Stimulated activated CD4-positive, alpha-beta T cell treated with anti-CD3 and anti-CD28 coated beads, Interleukin-15, amount 100 ng/mL, for 24 hours (primary cell): ENCODE measurements at regions not wholly inside any gene's neighbourhood (a gene's known extent, or its start where the extent isn't known, plus 50 kb on each side); places are given as distances from the start of the nearest gene placed in this dataset.
"Not testable (repeated sequence)": the region's sequence is repeated elsewhere in the genome, so short reads cannot be mapped to it uniquely, and the experiment has no call there.

Experiments
- DNase-seq: peaks from one replicate; pipeline ENCODE4 v3.0.0-alpha.2; 2020

DNA sequence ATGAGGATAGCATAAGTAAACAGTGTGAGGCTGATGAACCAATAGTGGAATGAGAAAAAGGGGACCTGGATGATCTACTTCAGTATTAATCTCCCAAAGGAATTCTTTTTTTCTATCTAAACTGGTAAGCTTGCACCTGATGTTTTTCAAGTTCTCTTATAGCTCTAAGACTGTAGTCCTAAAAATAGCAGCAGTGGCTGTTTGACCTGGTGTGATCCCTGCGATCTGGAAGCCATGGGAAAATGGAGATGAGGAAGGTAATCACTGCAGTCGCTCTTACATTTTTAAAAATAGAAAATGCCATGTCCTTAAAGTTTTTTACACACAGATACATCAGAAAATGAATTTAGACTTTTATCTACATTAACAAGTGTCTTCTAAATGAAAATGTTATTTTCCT lies 926.4 kb upstream of the SLC35B3 start:
- DNase-seq, result no peak

DNA sequence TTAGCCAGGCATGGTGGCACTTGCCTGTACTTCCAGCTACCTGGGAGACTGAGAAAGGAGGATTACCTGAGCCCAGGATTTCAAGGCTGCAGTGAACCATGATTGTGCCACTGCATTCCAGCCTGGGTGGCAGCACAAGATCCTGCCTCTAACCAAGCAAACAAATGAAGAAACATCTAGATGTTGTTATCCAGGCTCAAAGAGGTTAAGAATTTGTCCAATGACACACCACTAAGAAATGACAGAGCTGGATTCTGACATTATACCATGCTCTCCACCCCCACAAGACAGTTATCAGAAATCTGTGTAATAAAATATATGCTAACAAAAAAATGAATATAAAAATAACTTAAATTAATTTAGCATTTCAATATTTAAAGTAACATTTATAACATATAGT lies 925.5 kb upstream of the SLC35B3 start:
- no peak for DNase-seq

DNA sequence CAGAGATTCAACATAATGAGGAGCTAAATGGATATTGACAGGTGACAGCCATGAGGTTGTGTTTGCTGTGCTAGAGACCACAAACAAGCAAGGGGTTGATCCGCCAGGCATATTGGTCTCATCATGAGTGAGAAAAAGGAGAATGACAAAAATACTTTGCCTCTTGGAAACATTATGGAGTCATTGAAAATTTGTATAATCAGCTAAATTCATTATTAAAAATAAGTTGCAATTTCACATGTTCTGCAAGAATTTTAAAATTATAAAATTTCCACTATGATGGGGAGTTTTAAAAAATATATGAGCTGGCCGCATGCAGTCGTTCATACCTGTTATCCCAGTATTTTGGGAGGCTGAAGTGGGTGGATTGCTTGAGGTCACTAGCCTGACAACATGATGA lies 912.3 kb upstream of the SLC35B3 start:
- DNase-seq, result no peak

DNA sequence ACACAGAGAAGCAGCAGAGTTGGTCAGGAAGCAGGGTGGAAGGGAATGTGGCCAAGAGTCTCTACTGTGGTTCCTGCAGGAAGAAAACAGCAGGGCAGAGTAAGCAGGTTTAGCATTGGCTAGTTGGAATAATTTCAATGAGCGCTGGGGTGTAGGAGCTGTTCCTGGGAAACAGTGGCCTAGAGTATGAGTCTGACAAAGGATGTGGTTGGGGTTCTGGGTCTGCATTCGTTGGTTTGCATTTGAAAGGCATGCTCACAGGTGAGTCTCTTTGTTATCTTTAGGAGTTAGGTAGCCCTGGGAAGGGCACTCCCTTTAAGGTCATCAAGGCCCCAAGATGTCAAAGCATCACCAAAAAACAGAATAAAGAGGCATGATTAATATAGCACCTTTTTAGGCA lies 911.6 kb upstream of the SLC35B3 start:
- no peak for DNase-seq

DNA sequence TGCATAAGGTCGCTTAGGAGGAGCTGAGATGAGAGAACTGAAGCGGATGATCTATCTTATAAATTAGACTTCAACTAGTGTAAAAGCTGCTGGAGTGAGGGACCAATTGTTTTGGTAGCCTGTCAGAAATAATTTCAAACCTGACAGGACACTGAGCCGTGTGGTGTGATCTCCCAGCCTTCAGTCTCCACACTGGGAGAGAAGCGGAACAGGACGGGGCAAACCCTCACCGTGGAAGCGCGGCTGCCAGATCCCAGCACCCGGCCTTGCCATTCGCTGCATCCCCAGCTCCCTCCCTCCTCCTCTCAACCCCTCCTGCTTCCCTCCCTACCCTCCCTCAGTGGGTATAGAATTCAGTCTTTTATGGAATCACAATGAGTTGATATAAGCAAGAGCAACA lies 900.1 kb upstream of the SLC35B3 start:
- DNase-seq, result no peak

DNA sequence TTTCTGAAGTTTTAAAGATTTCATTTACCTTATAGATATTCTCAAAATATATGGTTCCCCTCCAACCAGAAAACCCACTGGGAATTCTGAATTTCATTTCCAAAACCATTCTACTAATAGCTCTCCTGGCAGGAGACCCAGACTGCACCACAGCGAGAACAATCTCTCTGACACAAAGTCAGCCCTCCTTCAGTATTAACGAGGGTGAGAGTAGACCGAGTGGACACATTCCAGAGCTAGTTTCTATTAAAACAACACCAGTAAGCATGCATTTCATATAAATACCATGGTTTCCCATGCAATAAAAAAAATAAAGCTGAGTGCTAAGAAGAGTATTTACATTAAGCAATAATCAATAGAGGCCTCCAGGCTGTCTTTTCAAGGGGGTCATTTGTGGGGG lies 899.6 kb upstream of the SLC35B3 start:
- no peak for DNase-seq

DNA sequence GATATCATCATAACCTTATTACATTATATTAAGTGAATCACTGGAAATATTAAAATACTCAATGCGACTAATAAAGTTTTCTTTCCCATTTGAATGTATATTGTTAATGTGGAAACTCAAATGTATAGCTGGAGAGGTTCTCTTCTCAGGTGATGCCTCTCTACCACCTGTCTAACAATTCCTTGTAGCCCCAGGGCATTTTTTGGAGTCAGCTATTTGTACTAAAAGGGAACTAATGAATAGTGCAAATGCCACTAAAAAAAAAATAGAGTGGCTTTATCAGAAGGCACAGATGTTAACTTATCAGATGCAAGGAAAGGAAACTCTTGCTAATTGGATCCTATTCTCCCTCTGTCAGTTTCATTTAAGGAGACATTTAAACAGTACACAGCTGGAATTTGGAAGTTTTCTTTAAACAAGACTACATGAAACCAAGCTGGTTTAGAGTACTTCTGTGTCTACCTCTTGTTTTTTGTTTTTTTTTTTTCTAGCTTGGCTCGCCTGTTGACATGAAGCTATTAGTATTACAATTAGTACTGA lies 897.0 kb upstream of the SLC35B3 start:
- DNase-seq, result no peak

DNA sequence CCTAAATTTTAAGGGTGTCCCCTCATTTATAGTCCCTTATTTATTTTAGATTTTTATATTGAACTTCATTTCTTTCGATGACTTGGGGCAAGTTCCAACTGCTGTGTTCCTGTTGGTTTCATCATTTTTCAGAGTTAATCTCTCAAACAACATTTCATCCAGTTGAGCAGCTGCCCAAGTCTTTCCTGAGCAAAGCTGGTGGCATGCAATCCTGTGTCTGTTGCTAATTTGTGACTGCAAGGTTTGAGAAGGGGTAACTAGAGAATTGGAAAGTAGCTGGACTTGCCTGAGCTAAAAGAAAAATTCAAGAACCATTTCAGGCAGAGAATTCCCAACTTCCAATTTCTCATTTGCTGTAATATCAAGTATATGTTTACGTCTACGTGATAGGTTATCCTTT lies 881.5 kb upstream of the SLC35B3 start:
- no peak for DNase-seq

DNA sequence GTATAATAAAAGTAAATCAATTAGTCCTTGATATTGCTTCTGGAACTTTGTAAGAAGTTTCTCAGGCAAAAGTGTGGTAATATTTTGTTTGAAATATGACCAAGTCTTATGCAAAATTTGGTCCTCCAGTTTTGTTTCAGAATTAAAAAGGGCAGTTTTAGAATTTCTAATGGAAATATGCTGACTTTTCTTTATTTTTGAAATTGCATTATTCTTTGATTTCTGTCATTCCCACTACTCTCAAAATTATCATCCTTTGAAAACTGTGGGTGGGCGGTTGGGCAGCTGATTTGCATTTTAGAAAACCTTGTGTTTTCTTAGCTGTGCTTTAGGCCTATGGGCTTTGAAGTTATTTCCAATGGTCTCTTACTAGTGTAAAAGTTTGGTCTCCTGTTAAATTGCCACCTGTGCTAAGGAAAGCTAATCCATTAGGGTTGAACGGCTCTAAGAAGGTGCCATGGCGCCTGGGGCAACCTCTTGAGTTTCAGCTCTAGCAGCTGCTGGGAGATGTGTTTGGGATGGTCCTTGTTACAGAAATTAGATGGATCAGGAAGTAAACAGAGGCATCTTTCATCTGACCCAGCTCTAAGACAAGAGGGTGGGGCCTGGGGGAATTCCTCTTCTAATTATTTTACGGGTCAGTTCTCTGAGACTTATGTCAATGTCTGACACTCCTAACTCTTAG lies 880.8 kb upstream of the SLC35B3 start:
- no peak for DNase-seq

DNA sequence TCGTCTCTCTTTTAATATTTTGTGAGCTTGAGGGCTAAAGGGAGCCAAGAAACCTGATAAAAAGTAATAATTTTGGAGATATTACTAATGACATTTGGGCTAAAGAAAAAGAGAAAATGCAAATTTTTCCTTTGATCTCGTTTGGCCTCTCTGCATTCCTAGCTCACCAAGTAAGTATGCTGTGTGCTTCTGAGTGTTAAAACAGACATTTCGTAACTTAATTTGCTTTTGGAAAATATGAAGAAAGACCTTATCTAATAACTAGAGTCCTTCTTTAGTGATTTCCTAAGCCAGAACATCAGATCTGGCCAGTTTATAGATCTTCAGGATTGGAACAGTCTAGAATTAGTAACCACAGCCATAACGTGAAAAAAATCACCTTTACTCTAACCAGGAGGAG lies 872.9 kb upstream of the SLC35B3 start:
- DNase-seq, result no peak

DNA sequence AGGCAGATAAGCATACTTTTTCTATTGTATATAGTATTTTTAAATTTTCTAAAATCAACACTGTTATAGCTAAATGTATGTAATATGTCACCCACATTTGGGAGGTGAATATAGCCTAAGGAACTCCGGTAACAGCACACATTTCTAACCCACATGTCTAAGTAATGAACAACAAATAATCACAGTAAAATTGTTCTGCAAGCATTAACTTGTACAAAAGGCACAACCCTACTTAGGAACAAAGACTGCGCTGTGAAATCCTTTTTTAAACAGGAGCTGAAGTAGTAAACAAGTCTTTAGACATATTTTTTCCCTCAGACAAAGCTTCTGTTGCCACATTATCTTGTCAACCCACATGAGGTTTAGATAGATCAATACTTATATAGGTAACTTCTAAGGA lies 872.4 kb upstream of the SLC35B3 start:
- DNase-seq, result no peak

DNA sequence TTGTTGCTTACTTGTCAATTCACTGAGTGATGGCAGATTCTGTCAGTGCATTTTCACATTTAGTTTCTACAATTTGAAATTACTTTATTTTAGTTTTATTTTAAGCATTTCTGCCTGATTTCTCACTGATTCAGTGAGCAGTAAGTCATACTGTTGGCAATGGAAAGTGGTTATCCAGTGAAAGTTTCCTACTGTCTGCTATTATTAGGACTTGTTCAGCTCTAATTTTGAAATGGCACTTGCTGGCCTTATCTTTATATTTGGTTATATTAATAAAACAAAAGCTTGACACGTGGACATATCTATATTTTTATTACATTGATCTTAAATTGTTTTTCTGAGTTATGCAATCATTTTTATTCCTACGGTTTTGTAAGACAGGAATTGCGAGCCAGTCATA lies 871.8 kb upstream of the SLC35B3 start:
- DNase-seq, result no peak

DNA sequence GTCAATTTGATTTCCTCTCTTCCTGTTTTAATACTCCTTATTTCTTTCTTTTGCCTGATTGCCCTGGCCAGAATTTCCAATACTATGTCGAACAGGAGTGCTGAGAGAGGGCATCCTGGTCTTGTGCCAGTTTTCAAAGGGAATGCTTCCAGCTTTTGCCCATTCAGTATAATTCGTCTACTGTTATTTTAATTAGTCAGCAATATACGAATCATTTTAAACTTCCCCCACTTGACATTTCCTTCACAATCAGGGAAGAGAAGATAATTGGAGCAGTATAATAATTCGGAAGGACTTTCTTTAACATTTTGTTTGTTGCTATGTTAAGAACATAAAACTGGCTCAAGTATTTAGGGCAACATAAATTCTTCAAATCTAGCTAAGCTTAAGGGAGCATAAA lies 860.3 kb upstream of the SLC35B3 start:
- no peak for DNase-seq

DNA sequence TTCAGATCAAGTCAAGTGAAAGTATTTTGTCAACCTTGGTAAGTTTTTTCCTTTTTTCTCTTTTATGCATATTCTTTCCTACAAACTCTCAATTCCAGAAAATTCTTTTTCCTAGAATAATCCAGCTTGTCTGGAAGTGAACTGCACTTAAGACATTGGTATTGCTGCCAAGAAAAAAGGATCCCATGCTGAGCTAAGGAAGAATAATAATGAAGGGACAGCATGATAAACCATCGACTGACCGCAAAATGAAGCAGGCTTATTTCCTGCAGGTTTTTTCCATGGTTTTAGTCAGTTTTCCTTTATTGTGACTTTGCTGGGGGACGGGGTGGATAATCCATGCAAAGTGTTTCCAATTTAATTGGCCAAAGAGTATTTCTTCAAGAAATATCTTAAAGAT lies 857.6 kb upstream of the SLC35B3 start:
- DNase-seq, result no peak

DNA sequence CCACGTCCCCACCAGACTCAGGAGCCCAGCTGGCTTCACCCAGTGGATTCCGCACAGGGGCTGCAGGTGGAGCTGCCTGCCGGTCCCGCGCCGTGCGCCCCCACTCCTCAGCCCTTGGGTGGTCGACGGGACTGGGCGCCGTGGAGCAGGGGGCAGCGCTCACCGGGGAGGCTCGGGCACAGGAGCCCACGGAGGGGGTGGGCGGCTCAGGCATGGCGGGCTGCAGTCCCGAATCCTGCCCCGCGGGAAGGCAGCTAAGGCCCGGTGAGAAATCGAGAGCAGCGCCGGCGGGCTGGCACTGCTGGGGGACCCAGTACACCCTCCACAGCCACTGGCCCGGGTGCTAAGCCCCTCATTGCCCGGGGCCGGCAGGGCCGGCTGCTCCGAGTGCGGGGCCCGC lies 855.0 kb upstream of the SLC35B3 start:
- not testable (repeated sequence) for DNase-seq

DNA sequence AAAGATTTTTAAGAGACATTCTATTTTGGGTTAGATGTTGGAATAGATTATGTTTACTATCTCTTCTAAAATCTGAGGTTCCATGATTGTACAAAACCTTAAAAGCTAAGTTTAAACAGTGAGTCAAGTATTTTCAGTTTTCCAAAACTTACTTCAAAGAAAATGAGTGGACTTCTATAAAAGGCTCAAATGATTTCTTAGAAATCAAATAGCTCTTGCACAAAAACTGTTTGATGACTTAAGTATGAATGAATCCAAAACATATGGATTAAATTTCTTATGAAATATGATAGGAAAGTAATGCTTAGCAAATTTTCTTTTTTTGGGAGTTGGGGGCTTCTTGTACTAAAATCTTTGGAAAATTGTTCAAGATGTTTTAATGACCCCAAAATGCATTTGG lies 837.3 kb upstream of the SLC35B3 start:
- DNase-seq, result no peak

DNA sequence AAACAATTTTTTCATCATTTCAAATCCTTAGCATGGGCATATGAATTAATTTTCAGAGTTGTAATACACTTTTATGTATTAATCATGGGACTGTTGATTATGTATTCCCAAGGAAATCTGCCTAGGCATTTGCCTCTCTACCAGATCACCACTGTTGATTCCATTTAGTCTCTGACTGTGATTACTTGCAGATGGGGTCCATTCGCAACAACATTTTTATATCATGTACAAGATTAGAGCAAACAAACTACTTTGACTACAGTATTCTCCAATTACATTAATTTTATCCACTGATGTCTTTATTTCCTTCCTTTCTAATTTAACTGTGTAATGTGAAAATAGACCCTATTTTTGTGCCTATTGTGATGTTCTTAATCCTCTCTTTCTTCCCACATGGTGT lies 831.4 kb upstream of the SLC35B3 start:
- DNase-seq, result no peak

DNA sequence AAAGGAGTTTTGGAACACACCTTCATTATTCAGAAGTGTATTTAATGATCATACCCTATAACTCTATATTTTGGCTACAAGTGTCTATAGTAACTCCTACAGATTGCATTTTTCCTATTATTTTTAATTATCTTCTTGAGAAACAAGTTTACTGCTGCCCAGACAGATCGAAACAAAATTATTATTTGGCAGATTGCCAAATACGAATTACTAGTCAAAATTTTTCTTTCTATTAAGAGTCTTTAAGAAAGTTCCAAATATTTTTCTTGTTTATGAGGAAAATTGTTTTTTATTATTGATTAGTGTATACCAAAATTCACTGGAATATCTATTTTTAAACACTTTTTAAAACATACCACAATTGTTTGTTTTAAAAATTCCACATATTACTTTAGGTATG lies 821.9 kb upstream of the SLC35B3 start:
- no peak for DNase-seq

DNA sequence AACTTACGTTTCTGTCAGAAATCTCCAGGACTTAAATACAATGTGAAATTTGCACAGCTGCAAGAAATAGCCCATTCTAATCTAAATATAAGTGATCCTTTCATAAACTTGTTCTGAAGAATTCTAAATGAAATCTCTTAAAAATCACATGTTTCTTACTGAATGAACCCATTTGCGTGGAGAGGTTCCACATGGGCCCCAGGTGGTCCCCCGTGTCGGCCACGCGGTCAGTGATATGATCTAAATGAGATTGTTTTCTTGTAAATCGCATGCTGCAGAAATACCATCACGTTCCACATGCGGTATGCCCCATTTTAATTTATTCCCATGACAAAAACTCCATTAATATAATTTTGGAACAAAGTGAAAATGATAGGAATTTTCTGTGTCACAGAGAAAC lies 818.9 kb upstream of the SLC35B3 start:
- no peak for DNase-seq

DNA sequence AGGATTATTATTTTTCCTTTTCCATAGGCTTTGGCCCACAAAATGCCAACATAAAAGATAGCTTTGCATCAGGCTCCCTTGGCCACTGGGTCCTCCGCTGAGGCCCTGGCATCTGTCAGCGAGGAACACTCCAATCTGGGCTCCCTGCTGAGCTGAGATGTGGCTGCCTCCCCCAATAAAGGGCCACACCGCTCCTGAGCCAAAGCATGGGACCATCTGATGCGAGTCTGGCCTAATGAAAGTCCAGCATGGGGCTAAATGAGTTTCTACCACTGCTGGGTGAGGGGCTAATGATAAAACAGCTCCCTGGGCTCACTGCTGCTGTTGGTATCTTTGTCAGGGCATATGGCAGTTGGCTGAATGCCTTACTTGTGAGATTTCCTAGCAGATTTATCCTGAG lies 817.5 kb upstream of the SLC35B3 start:
- no peak for DNase-seq

DNA sequence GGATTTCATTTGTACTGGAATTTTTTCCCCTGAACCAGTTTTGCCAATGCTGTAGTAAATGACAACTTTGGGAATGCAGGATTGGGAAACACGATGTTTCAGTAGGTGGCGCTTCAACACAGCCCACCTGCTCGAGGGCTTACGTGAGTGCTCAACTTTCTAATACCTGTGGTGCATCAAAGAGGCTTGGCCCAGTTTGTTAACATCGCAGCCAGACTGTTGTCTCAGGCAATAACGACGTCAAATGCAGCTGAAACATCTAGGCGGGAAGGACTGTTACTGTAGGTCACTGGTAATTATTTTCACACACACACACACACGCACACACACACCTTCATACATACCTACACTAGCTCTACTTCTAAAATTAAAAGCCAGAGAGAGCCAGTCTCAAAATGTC lies 815.5 kb upstream of the SLC35B3 start:
- DNase-seq, result no peak

DNA sequence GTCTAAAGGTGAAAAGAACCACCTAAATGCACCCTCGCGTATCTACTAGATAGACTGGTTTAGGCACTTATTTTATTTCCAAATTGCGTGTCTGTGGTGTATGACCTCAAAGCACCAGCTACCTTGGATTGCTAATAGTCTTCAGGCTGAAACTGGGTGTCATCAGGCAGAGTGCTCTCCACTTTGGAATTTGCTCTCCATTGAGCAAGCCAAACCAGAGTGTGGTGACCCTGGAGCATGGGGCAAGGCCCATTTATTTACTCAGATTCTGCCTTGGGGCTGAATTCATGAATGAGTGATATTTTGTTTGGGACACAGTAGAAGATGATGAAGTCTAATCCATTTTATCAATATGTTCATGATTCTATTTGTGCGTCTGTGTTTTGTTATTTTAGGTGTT lies 812.8 kb upstream of the SLC35B3 start:
- no peak for DNase-seq

DNA sequence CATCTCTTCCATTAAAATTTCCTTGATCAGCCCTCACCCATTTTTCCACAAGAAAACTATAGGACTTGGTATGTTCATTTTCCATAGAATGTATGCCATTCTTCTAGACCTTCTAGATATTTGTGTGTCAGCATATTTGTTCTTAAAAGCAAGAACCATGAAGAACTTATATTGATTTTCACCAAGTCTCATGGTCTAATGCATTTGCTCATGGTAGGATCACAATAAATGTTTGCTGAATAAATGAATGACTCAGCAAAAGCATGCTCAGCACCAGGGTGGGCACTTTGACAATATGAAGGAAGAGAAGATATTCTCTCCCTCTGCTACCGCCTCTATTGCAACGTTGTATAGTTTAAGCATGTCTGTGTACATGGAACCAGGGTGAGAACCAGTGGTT lies 805.5 kb upstream of the SLC35B3 start:
- no peak for DNase-seq

DNA sequence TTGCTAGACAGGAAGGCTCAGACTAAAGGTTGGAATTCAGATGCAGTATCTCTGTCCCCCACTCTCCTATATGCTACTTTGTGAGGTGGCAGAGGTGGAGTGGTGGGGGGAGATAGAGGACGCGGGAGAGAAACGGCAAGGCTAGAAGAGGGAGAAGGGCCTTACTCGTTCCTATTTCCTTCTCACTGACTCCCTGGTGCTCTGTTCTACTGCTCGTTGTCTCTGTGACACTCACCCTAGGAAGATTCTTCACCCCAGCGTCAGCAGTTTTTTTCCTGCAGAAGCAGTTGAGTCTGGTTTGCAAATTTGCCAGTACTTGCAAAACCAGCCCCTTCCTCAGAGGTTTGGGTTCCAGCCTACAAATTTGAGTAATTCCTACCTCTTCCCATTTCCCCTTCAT lies 801.1 kb upstream of the SLC35B3 start:
- DNase-seq, result no peak

DNA sequence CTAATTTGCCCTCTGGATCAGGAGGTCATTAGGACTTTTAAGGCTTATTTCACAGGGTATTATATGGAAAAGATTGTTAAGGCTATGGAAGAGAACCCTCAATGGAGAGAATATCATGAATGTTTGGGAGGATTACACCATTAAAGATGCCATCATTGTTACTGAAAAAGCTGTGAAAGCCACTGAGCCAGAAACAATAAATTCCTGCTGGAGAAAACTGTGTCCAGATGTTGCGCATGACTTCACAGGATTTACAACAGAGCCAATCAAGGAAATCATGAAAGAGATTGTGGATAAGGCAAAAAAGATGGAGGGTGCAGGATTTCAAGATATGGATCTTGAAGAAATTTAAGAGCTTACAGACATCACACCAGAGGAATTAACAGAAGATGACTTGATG lies 798.3 kb upstream of the SLC35B3 start:
- no peak for DNase-seq

DNA sequence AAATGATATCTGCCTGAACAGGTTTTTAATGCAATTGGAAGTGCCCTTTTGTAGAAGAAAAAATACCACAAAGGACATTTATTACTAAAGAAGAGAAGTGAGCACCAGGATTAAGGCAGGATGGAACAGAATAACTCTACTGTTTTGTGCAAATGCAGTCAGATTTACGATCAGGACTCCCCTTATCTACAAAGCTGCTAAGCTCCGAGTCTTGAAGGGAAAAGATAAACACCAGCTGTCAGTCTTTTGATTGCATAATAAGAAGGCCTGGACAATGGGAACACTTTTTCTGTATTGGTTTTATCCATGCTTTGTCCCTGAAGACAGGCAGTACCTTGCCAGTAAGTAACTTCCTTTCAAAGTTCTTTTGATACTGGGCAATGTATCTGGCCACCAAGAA lies 797.9 kb upstream of the SLC35B3 start:
- DNase-seq, result no peak
